ENCODE measurements at regions not wholly inside any gene's neighbourhood (a gene's known extent, or its start where the extent isn't known, plus 50 kb on each side); places are given as distances from the start of the nearest gene placed in this dataset.

DNA sequence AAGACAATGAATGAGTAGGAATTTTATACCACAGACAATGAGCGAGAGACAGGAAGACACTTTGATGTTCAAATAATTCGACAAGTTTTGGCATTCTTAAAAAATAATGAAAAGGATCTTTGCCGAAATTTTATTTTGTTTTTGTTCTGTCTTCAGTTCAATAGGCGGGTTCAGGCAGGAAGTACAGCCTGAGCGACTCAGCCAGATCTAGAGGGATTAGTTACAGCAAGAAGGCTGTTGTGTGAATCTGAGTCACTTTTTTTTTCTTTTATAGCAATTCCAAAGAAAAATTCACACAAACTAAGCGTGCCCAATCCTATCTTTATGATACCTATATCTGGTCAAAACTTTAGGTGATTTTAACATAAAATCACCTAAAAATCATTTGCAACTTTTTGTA lies 505.4 kb upstream of the FAM241A start:
- TF ChIP-seq, protein P1, sequence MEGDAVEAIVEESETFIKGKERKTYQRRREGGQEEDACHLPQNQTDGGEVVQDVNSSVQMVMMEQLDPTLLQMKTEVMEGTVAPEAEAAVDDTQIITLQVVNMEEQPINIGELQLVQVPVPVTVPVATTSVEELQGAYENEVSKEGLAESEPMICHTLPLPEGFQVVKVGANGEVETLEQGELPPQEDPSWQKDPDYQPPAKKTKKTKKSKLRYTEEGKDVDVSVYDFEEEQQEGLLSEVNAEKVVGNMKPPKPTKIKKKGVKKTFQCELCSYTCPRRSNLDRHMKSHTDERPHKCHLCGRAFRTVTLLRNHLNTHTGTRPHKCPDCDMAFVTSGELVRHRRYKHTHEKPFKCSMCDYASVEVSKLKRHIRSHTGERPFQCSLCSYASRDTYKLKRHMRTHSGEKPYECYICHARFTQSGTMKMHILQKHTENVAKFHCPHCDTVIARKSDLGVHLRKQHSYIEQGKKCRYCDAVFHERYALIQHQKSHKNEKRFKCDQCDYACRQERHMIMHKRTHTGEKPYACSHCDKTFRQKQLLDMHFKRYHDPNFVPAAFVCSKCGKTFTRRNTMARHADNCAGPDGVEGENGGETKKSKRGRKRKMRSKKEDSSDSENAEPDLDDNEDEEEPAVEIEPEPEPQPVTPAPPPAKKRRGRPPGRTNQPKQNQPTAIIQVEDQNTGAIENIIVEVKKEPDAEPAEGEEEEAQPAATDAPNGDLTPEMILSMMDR (IDR thresholded peaks at IDR 0.05), result no peak
- TF ChIP-seq POLR2AphosphoS5 (IDR thresholded peaks at IDR 0.05) (no peak), POLR2A (IDR thresholded peaks at IDR 0.05) (no peak)
